IPS-18c (cell line): ENCODE measurements at regions not wholly inside any gene's neighbourhood (a gene's known extent, or its start where the extent isn't known, plus 50 kb on each side); places are given as distances from the start of the nearest gene placed in this dataset.
"Not testable (repeated sequence)": the region's sequence is repeated elsewhere in the genome, so short reads cannot be mapped to it uniquely, and the experiment has no call there.

Experiments used
- H3K4me3 ChIP-seq: 2 replicates; pipeline ENCODE4 v1.7.0; 2013; ENCODE audit warnings: low read depth, mild to moderate bottlenecking, low read length, moderate library complexity; ENCODE audit not compliant: insufficient read depth
- H3K9me3 ChIP-seq: one replicate; pipeline ENCODE4 v1.6.1; 2013; ENCODE audit warnings: mild to moderate bottlenecking, low read length, moderate library complexity; ENCODE audit not compliant: control insufficient read depth, insufficient read depth

DNA sequence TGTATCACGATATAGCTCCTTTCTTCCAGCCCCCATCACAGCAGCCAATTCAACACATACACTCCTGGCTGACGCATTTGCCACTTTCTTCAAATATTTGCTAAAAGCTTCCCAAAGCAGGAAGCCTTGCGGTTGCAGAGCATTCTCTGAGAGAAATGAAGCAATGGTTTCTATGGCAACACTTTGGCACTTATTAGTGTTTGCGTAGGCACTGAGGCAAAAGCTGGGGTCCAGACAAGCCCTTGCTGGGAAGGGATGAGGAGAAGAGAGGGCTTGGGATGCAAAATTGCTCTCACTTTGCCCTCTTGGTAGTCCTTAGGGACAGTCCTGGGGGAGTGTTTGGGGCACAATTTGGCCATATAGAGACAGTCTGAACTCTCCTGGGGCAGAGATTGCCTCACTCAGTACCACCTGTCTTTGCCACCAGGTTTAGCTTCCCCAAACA lies 55.0 kb upstream of the PAK3 start:
- Histone ChIP-seq H3K4me3 (no peak overlapping the region), H3K9me3 (no peaks in the 10 kb centered on the region)

GRCh38 chrX:111040377-111041017 lies 55.5 kb upstream of the PAK3 start:
- Histone ChIP-seq H3K9me3 (no peaks in the 10 kb centered on the region), H3K4me3 (no peak overlapping the region)

DNA sequence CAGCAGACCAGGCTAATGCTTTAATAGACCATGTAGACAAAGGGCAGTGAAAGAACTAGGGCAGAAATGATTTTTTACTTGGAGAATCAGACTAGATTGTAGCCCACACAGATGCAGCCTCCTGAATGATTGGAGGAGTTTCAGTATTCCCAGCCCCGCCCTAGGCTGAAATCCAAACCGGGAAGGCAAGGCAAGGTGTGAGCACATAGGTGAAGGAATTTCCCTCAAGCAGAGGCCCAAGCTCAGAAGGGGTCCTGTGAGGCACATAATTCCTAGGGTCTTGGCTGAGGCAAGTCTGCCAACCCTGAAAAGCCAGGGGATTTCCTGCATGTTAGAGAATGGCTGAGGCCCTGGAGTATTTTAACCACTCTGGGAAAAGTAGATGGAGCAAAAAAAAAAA lies 56.4 kb upstream of the PAK3 start:
- Histone ChIP-seq H3K9me3 (no peaks in the 10 kb centered on the region), H3K4me3 (no peak overlapping the region)

GRCh38 chrX:111035991-111036390 lies 60.0 kb upstream of the PAK3 start:
- Histone ChIP-seq H3K4me3 (no peak overlapping the region), H3K9me3 (no peaks in the 10 kb centered on the region)

DNA sequence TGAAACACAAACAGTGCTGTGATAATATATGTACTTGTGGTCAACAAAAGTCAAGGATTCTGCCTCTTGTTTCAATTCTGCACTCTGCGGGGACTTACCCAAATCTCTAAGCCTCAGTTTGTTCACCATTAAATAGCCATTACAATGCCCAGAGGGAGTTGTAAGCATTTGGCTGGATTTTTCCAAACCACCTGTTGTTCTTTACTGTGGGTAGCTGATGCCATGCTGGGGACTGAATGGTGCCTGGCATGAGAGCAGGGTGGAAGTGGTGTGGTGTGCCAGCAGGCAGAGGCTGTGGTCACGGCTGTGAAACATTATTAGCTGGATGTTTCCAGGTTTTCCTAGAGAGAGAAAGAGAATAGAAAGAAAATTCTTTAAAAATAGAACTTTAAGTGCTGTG lies 60.7 kb upstream of the PAK3 start:
- no peaks in the 10 kb centered on the region for H3K9me3 ChIP-seq
- H3K4me3 ChIP-seq: no peak overlapping the region

DNA sequence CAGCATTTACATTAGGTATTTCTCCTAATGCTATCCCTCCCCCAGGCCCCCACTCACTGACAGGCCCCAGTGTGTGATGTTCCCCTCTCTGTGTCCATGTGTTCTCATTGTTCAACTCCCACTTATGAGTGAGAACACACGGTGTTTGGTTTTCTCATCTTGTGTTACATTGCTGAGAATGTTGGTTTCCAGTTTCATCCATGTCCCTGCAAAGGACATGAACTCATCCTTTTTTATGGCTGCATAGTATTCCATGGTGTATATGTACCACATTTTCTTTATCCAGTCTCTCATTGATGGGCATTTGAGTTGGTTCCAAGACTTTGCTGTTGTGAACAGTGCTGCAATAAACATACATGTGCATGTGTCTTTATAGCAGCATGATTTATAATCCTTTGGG lies 73.0 kb upstream of the PAK3 start:
- H3K9me3 ChIP-seq, H3K4me3 ChIP-seq: not testable (repeated sequence)

DNA sequence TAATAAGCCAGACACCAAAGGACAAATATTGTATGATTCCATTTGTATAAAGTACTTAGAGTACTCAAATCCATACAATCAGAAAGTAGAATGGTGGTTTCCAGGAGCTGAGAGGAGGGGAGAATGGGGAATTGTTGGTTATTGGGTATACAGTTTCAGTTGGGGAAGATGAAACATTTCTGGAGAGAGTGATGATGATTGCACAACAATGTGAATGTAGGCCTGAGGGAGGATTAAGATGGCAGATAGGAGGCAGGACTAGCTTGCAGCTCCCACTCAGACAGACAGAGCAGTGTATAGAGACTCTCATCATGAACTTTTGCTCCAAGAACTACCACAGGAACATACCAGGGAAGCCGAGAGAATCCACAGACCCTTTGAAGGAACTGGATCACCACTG lies 75.7 kb upstream of the PAK3 start:
- Histone ChIP-seq H3K4me3 (no peak overlapping the region), H3K9me3 (no peaks in the 10 kb centered on the region)

DNA sequence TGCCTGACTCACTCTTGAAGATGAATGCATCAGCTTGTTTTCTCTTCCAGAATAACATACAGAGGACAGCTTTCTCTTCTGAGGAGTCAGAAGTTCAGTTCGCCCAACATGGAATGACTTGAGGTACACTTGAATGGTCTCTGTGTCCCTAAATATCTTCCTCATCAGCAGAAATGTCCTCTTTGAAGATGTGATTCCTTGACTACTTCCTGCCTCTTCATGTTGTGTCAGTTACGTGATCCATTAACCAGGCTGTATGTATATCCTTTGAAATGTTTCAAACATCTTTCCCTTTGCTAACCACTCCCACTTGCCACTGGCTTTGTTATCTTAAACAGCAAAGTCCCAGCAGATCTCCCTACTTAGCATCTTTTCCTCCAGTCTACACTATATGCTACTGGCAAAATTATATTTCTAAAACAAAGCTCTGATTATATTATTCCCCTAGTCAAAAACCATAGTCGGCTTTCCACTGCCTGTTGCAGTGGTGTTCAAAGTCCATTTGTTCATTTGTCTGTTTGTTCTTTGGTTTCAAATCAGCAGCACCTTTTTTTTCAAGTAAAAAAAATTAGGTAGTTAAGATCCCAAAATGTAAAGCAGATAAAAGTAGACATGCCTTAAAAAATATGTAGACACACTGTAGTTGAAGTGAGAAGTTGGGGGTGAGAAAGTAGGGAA lies 82.1 kb upstream of the PAK3 start:
- H3K4me3 ChIP-seq: no peak overlapping the region
- no peaks in the 10 kb centered on the region for H3K9me3 ChIP-seq

DNA sequence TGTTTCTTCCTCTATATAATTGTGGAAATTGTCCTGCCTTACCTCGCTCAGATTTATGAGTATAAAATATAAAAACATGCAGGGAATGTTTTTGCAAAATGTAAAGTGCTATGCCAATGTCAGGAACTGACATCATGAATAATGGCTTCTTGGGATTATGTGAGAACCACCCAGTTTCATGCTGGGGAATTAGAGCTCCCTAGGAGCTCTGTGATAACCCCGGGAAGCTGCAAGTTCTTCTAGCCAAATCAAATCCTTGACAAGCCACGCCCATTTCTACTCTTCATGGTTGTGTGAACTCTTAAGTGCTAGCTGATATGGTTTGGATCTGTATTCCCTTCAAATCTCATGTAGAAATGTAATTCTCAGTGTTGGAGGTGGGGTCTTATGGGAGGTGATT lies 85.9 kb upstream of the PAK3 start:
- no peak overlapping the region for H3K4me3 ChIP-seq

DNA sequence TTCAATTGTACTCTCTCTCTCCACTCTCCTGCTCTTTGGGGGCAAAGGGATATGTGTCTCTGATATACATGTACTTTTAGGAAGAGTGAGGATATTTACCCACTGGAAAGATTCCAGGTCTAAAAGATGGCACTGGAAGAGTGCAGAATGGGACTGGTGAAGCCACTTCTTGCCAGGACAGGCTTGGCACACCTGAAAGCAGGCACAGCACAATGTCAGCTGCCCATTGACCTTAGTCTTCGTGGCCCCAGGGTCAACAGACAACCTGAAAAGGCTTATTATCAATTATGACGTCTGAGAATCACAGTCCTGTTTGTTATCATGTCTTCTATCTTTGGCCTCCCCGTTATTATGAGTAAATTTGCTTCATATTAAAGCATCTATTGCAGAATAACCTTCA lies 86.7 kb upstream of the PAK3 start:
- H3K9me3 ChIP-seq: no peaks in the 10 kb centered on the region
- H3K4me3 ChIP-seq: no peak overlapping the region

More for the DNA sequence above, 85.9 kb upstream of the PAK3 start:
- H3K9me3 ChIP-seq: no peaks in the 10 kb centered on the region

DNA sequence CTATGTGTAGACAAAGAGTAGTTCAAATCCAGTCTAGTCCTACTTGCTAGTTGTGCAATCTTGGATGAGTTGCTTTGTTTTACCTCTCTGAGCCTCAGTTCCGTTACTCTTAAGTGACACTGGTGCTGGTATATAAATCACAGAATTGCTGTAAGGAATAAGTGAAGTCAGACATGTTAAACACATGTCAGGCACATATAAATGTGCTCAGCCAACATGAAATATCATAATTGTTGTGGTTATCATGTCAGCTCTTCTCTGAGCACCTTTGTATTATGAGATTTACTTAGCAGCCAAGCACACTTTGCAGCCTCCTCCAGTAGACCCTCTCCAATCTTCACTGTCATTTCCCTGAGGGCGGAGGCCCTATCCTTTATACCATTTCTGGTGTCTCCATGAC lies 87.9 kb upstream of the PAK3 start:
- Histone ChIP-seq H3K4me3 (no peak overlapping the region), H3K9me3 (no peaks in the 10 kb centered on the region)

DNA sequence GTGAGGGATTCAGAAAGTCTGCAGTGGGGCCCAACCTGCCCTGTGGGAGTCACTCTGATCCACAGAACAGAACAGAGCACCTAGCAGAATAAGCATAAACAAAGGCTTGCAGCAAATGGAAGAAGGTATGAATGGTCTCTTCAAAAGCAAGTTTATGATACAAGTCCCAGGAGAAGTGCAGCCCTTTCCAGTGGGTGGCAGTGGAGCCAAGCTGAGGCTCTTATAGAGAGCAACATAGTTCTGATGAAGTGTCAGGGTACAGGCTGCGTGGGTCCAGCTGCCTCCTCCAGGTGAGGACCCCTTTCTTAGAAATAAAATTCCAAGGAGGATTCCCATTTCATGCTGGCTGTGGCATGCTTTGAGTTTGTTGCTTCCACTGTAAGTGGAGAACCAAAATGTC lies 88.8 kb upstream of the PAK3 start:
- Histone ChIP-seq H3K4me3 (no peak overlapping the region), H3K9me3 (no peaks in the 10 kb centered on the region)

DNA sequence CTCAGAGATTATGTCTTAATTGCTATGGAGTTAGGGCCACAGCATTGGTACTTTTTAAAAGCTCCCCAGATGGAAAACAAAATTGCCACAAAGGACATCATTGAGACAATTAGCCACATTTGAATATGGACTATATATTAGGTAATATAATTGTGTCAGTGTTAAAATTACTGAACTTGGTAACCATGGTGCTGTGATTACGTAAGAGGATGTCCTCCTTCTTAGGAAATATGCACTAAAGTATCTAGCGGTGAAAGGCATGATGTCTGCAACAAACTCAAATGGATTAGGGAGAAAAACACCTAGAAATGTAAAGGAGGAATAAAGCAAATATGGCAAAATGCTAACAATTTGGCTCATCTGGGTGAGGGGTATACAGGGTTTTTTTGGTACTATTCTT lies 89.9 kb upstream of the PAK3 start:
- Histone ChIP-seq H3K9me3 (no peaks in the 10 kb centered on the region), H3K4me3 (no peak overlapping the region)

- Histone ChIP-seq H3K9me3 (no peaks in the 10 kb centered on the region), H3K4me3 (no peak overlapping the region)
Observed at GRCh38 chrX:111005166-111005565, 90.8 kb upstream of the PAK3 start.

GRCh38 chrX:111003118-111003517 lies 92.9 kb upstream of the PAK3 start:
- no peak overlapping the region for H3K4me3 ChIP-seq
- H3K9me3 ChIP-seq: no peaks in the 10 kb centered on the region

- Histone ChIP-seq H3K4me3 (no peak overlapping the region), H3K9me3 (no peaks in the 10 kb centered on the region)
Observed at GRCh38 chrX:110992611-110993010, 103.4 kb upstream of the PAK3 start.

DNA sequence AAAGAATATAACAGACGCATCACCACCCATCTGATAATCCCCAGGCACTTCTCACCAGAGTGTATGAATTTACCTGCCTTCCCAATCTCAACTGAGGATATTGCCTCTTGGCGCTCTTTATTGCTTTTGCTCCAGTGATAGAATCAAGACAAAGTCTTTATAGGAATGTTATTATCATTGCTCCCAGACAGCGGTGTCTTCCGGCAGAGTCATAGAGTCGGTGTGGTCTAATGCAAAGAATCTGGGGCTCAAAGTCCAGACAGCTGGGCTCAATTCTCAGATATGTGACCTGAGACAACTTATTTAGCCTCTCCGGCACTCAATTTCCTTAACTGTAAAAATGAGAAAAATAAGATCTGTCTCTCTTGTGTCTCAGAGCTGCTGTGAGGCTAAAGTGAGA lies 106.1 kb upstream of the PAK3 start:
- Histone ChIP-seq H3K9me3 (no peaks in the 10 kb centered on the region), H3K4me3 (no peak overlapping the region)

DNA sequence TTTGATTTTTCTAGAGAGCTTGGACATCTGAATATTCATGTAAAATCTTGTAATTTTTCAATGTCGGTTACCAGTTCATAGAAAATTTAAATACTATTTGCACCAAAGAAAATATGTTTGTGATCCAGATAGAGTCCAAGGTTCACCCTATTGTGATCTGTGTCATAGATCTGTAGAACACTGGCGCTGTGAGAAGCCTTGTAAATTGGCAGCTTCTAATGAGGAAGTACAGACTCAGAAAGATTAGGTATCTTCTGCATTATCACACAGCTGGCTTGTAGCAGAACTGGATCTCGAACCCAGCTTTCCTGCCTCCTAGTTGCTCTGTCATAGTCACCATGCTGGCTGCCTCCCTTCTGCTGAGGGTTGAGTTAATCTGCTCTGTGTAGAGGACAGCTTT lies 106.5 kb upstream of the PAK3 start:
- no peaks in the 10 kb centered on the region for H3K9me3 ChIP-seq
- H3K4me3 ChIP-seq: no peak overlapping the region

DNA sequence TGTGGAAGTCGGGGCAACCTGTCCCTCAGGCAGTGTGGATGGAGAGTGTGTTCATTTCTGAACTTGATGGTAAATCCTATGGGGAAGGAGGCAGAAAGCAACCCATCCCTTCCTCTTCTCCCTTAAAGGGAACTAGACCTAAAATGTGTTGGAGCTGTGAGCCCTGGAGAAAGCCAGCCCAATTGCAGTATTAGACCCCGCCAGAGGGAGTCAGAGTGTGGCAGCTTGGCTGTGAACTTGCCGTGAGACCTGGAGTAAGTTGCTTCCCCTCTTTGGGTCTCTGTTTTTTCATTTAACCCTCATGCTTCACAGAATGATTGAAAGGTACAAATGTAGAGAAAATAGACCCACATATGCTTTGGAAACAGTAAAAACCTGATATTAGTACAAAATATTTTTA lies 108.7 kb upstream of the PAK3 start:
- Histone ChIP-seq H3K4me3 (no peak overlapping the region), H3K9me3 (no peaks in the 10 kb centered on the region)
